PC-3 (cell line): ENCODE measurements at regions not wholly inside any gene's neighbourhood (a gene's known extent, or its start where the extent isn't known, plus 50 kb on each side); places are given as distances from the start of the nearest gene placed in this dataset.

Experiments used
- ATAC-seq: fragments of 200-7000 bp; cut with Tn5 transposase; 2 replicates; pipeline ENCODE4 v1.9.1; 2020; ENCODE audit warnings: mild to moderate bottlenecking, moderate library complexity
- BruUV-seq: library from RNA; stranded (reverse); fragments of 400-500 nt; replicated peaks from 2 replicates; lab custom pipeline; 2021; lab: Mats Ljungman, UMichigan
- CTCF ChIA-PET: fragments of 300-600 bp; sonication (Branson Sonifier 250); formaldehyde crosslinking; loops from one replicate; lab custom pipeline; 2022; ENCODE audit warnings: antibody characterized with exemption; lab: Charles Lee
- POLR2A ChIA-PET: fragments of 300-600 bp; sonication (Branson Sonifier 250); formaldehyde crosslinking; loops from one replicate; lab custom pipeline; 2022; ENCODE audit warnings: antibody characterized with exemption; ENCODE audit not compliant: unreplicated experiment; lab: Charles Lee
- DNase-seq: peaks from one replicate; pipeline ENCODE4 v3.0.0-alpha.2; 2015
- H2AFZ ChIP-seq: fragments of 300-600 bp; sonication (generic); 2 replicates; pipeline ENCODE4 v1.6.0; 2016; ENCODE audit warnings: antibody characterized with exemption, low read length
- H3F3A ChIP-seq: fragments of 300-600 bp; sonication (generic); one replicate; pipeline ENCODE4 v1.6.0; 2017; ENCODE audit warnings: antibody characterized with exemption, low read length, control low read depth, mild to moderate bottlenecking; ENCODE audit not compliant: unreplicated experiment
- H3K27ac ChIP-seq: fragments of 300-600 bp; sonication (generic); 2 replicates; pipeline ENCODE4 v1.5.1; 2016; ENCODE audit warnings: mild to moderate bottlenecking, low read length
- H3K27me3 ChIP-seq: fragments of 300-600 bp; sonication (generic); 2 replicates; pipeline ENCODE4 v1.6.1; 2016; ENCODE audit warnings: low read length, mixed read lengths
- H3K36me3 ChIP-seq: fragments of 300-600 bp; sonication (generic); 2 replicates; pipeline ENCODE4 v1.6.1; 2016; ENCODE audit warnings: low read depth, mixed run types, low read length, mixed read lengths
- H3K4me1 ChIP-seq: fragments of 300-600 bp; sonication (generic); 2 replicates; pipeline ENCODE4 v1.5.1; 2016; ENCODE audit warnings: low read length; ENCODE audit not compliant: insufficient read depth
- H3K4me2 ChIP-seq: fragments of 300-600 bp; sonication (generic); 2 replicates; pipeline ENCODE4 v1.6.0; 2016; ENCODE audit warnings: low read length
- H3K4me3 ChIP-seq: fragments of 300-600 bp; sonication (generic); 2 replicates; pipeline ENCODE4 v1.5.1; 2016; ENCODE audit warnings: mild to moderate bottlenecking, low read length, mixed read lengths
- H3K79me2 ChIP-seq: fragments of 300-600 bp; sonication (generic); 2 replicates; pipeline ENCODE4 v1.6.1; 2017; ENCODE audit warnings: low read length, mixed read lengths
- H3K9ac ChIP-seq: fragments of 300-600 bp; sonication (generic); 2 replicates; pipeline ENCODE4 v1.6.0; 2016; ENCODE audit warnings: mild to moderate bottlenecking, low read length
- H3K9me2 ChIP-seq: fragments of 300-600 bp; sonication (generic); replicated peaks from 2 replicates; pipeline ENCODE4 v1.6.1; 2016; ENCODE audit warnings: mixed run types, low read length, mixed read lengths
- H3K9me3 ChIP-seq: fragments of 300-600 bp; sonication (generic); 2 replicates; pipeline ENCODE4 v1.6.1; 2016; ENCODE audit warnings: low read length, mixed read lengths
- H4K20me1 ChIP-seq: fragments of 300-600 bp; sonication (generic); 2 replicates; pipeline ENCODE4 v1.6.1; 2016; ENCODE audit warnings: low read length, mixed read lengths
- EZH2 ChIP-seq: fragments of 300-600 bp; sonication (generic); IDR thresholded peaks from one replicate; pipeline ENCODE4 v1.6.1; 2017; ENCODE audit warnings: antibody characterized with exemption, mild to moderate bottlenecking, low read length; ENCODE audit not compliant: unreplicated experiment
- EZH2phosphoT487 ChIP-seq: fragments of 300-600 bp; sonication (generic); IDR thresholded peaks from 2 replicates; pipeline ENCODE4 v1.6.1; 2018; ENCODE audit warnings: mild to moderate bottlenecking, antibody characterized with exemption, low read length, borderline replicate concordance
- intact Hi-C: fragments of 100-400 bp; cut with micrococcal nuclease; formaldehyde crosslinking; loops from 2 replicates; pipeline ENCODE4 v1.9.0; 2023
- TF ChIP-seq, protein P1 (sequence below): fragments of 300-600 bp; sonication (generic); conservative IDR thresholded peaks from 2 replicates; pipeline ENCODE4 v1.5.1; 2017; ENCODE audit warnings: antibody characterized with exemption, low read depth, mild to moderate bottlenecking, low read length

DNA sequence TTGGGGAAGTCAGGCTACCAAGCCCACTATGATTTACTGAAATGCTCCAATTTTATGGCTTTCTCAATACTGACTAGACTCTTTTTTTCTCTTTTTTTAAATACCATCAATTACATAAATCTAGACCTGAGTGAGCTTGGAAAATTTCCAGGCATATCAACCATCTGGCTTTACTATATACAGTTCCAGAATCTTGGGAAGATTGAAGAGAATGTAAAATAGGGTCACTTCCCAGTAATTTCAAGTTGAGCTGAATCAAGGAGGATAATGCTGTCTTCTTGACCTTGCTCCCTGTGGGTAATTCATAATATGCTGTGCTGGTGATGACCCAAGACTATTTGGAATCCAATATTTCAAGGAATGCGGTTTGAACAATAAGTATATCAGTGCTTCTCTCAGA is 108.1 kb downstream of the MAP3K21 start:
- no TSS peak for BruUV-seq
- no peaks in the 10 kb centered on the region for H3K4me1 ChIP-seq

DNA sequence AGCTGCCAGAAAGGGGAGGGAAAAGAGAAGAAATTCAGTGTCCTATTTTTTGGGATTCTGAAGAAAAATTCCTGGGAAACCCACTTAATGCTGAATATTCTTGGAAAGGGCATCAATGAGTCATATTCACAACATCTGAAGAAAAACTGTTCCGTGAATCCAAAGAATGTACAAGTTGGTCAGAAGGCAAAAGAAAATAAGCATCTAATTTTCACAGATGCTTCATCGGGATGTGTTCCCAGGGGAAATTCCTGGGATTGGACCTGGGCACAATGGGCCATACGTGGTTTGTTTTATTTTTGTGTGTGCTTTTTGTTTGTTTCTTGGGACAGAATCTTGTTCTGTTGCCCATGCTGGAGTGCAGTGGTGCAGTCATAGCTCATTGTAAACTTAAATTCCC is 112.2 kb downstream of the MAP3K21 start:
- Histone ChIP-seq H3K4me1 (peaks cover 30% of the 10 kb centered on the region), H3K9me2 (no peaks in the 10 kb centered on the region), H3K4me3 (no peak overlapping the region), H4K20me1 (no peaks in the 10 kb centered on the region), H3K27ac (no peak overlapping the region), H3K9ac (no peak overlapping the region), H3K79me2 (no peaks in the 10 kb centered on the region), H3K27me3 (no peaks in the 10 kb centered on the region), H3K4me2 (no peak overlapping the region), H3K36me3 (no peaks in the 10 kb centered on the region), H2AFZ (no peak overlapping the region), H3F3A (peaks cover 3% of the 10 kb centered on the region), H3K9me3 (no peaks in the 10 kb centered on the region)
- no TSS peak for BruUV-seq
- TF ChIP-seq EZH2phosphoT487, result no peak
- TF ChIP-seq EZH2, result no peak
- TF ChIP-seq, protein P1, sequence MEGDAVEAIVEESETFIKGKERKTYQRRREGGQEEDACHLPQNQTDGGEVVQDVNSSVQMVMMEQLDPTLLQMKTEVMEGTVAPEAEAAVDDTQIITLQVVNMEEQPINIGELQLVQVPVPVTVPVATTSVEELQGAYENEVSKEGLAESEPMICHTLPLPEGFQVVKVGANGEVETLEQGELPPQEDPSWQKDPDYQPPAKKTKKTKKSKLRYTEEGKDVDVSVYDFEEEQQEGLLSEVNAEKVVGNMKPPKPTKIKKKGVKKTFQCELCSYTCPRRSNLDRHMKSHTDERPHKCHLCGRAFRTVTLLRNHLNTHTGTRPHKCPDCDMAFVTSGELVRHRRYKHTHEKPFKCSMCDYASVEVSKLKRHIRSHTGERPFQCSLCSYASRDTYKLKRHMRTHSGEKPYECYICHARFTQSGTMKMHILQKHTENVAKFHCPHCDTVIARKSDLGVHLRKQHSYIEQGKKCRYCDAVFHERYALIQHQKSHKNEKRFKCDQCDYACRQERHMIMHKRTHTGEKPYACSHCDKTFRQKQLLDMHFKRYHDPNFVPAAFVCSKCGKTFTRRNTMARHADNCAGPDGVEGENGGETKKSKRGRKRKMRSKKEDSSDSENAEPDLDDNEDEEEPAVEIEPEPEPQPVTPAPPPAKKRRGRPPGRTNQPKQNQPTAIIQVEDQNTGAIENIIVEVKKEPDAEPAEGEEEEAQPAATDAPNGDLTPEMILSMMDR, result no peak
- intact Hi-C loops, result loop anchor here (1.0 to 2.0 kb wide), 3 partner anchors 44 to 669 kb away; partner anchors contain the start of gene SLC35F3
- ChIA-PET CTCF (interaction anchor here (0.6 to 2.4 kb wide), 4 partner anchors 77 to 672 kb away, joined by 3 to 17 read pairs (median 6); no protein-coding TSS in a partner anchor), POLR2A (no interaction called here)
- no peak for DNase-seq
- no peak for ATAC-seq

More for the DNA sequence above, 108.1 kb downstream of the MAP3K21 start:
- H3K27ac ChIP-seq, result no peak overlapping the region
- TF ChIP-seq EZH2phosphoT487 (no peak), EZH2 (no peak)
- TF ChIP-seq, protein P1, result no peak
- no peaks in the 10 kb centered on the region for H3K27me3 ChIP-seq
- intact Hi-C loops, result no loop called here
- no peaks in the 10 kb centered on the region for H3F3A ChIP-seq
- H3K9me2 ChIP-seq, result no peaks in the 10 kb centered on the region
- no peak overlapping the region for H2AFZ ChIP-seq
- no peak overlapping the region for H3K9ac ChIP-seq
- ChIA-PET POLR2A (no interaction called here), CTCF (interaction anchor here (0.5 kb wide), 1 partner anchor 627 kb away, joined by 3 read pairs; no protein-coding TSS in a partner anchor)
- H3K9me3 ChIP-seq, result no peaks in the 10 kb centered on the region
- ATAC-seq, result no peak
- H3K36me3 ChIP-seq, result no peaks in the 10 kb centered on the region
- no peaks in the 10 kb centered on the region for H3K79me2 ChIP-seq
- H3K4me3 ChIP-seq, result no peak overlapping the region
- no peak for DNase-seq
- no peak overlapping the region for H3K4me2 ChIP-seq
- H4K20me1 ChIP-seq, result no peaks in the 10 kb centered on the region

DNA sequence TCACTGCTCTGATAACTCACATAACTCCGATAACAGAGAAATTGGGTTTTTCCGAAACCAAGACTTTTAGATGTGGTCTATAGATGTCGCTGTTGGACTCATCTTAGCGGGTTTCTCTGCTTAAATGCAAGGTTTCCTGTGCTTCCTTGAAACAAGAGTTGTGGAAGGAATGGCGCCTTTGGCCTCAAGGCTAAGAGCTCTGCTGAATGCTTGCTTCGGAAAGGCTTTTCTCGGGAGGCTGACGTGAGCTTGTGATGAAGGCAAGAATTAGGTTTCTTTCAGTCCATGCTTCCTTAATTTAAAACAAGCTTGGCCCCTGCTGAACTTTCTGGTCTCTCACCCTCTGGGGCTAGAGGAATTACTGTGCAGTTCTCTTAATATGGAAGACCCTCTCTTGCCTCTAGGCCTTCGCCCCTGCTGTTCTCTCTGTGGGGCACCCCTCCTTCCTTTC is 113.5 kb downstream of the MAP3K21 start:
- no peak overlapping the region for H3K9ac ChIP-seq
- no peak for TF ChIP-seq EZH2
- TF ChIP-seq, protein P1, result peak; percentile 93
- CTCF ChIA-PET, result interaction anchor here (0.6 to 2.4 kb wide), 10 partner anchors 73 to 671 kb away, joined by 3 to 17 read pairs (median 5); partner anchors contain the start of gene KCNK1
- no peak overlapping the region for H3K4me3 ChIP-seq
- no peak overlapping the region for H3K27ac ChIP-seq
- H3K9me3 ChIP-seq, result no peaks in the 10 kb centered on the region
- H3K79me2 ChIP-seq, result no peaks in the 10 kb centered on the region
- peak; percentile 41 for ATAC-seq
- no peaks in the 10 kb centered on the region for H3K27me3 ChIP-seq
- DNase-seq, result peak; percentile 96
- peak overlapping the region; percentile 67 for H2AFZ ChIP-seq
- intact Hi-C loops, result loop anchor here (1.0 to 2.0 kb wide), 4 partner anchors 227 to 668 kb away; partner anchors contain the start of gene SLC35F3
- no peaks in the 10 kb centered on the region for H3K36me3 ChIP-seq
- H3K4me1 ChIP-seq, result peaks cover 30% of the 10 kb centered on the region
- H3F3A ChIP-seq, result peaks cover 3% of the 10 kb centered on the region
- no peaks in the 10 kb centered on the region for H3K9me2 ChIP-seq
- POLR2A ChIA-PET, result interaction anchor here (0.6 kb wide), 1 partner anchor 50 kb away, joined by 4 read pairs; no protein-coding TSS in a partner anchor
- H4K20me1 ChIP-seq, result no peaks in the 10 kb centered on the region
- no TSS peak for BruUV-seq
- H3K4me2 ChIP-seq, result peak overlapping the region; percentile 45; the same call in 1 of the 2 replicates
